ENCODE measurements at regions not wholly inside any gene's neighbourhood (a gene's known extent, or its start where the extent isn't known, plus 50 kb on each side); places are given as distances from the start of the nearest gene placed in this dataset.

DNA sequence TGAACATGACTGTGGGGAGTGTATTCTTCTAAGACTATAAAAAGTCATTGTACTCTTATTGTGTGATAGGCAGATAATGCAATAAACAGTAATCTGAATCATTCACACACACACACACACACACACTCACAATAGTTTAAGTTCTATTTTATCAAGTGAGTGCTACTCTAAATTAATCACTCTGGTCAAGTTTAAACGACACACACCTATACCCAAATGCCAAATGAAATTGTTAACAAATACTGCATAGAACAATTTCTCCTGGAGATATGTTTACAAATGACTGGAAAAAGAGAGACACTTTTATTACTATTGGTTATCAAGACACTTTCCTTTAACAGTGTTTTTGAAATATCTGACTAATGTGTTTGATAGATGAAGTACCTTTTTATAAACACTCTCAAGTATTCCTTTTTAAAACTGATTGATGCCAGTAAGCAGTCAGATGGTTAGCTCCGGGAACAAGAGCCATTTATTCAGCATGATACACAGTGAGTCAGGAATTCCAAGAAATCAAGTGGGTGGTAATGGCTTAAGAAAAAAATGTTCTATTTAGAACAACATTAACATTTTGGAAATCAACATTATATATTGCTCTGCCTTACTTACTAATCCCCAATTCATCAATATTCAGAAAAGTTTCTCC, 521.6 kb upstream of the ST8SIA4 start:
- TF ChIP-seq, protein P1, sequence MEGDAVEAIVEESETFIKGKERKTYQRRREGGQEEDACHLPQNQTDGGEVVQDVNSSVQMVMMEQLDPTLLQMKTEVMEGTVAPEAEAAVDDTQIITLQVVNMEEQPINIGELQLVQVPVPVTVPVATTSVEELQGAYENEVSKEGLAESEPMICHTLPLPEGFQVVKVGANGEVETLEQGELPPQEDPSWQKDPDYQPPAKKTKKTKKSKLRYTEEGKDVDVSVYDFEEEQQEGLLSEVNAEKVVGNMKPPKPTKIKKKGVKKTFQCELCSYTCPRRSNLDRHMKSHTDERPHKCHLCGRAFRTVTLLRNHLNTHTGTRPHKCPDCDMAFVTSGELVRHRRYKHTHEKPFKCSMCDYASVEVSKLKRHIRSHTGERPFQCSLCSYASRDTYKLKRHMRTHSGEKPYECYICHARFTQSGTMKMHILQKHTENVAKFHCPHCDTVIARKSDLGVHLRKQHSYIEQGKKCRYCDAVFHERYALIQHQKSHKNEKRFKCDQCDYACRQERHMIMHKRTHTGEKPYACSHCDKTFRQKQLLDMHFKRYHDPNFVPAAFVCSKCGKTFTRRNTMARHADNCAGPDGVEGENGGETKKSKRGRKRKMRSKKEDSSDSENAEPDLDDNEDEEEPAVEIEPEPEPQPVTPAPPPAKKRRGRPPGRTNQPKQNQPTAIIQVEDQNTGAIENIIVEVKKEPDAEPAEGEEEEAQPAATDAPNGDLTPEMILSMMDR (IDR thresholded peaks at IDR 0.05) = no peak
- TF ChIP-seq POLR2A (IDR thresholded peaks at IDR 0.05) (no peak), POLR2AphosphoS5 (IDR thresholded peaks at IDR 0.05) (no peak)

Data from suprapubic skin (tissue), 4 donors.